ENCODE measurements at regions not wholly inside any gene's neighbourhood (a gene's known extent, or its start where the extent isn't known, plus 50 kb on each side); places are given as distances from the start of the nearest gene placed in this dataset.

GRCh38 chr20:48381353-48382120 is 446.3 kb downstream of the PREX1 start (continued):
- TF ChIP-seq EP300 (IDR thresholded peaks at IDR 0.05; ENCODE audit: low read depth in 2 of 2, low read length in 2 of 2) (peak; percentile 15 to 72; a peak in 2 of 4 replicates), EP300 (CRISPR knock-in tag; IDR thresholded peaks at IDR 0.05; ENCODE audit: borderline replicate concordance) (no peak; the same call in 1 of the 2 replicates), ZNF597 (CRISPR knock-in tag; IDR thresholded peaks at IDR 0.05) (peak; percentile 45; the same call in 1 of the 2 replicates), ZNF687 (CRISPR knock-in tag; IDR thresholded peaks at IDR 0.05) (peak; percentile 61), ZXDC (CRISPR knock-in tag; IDR thresholded peaks at IDR 0.05) (no peak), RCOR2 (CRISPR knock-in tag; IDR thresholded peaks at IDR 0.05) (no peak), ARID5B (CRISPR knock-in tag; IDR thresholded peaks at IDR 0.05) (peak; percentile 63; the same call in 1 of the 2 replicates), ZNF546 (CRISPR knock-in tag; conservative IDR thresholded peaks at IDR 0.05) (no peak), ZNF232 (CRISPR knock-in tag; IDR thresholded peaks at IDR 0.05; ENCODE audit: borderline replicate concordance) (no peak), ATAD3A (CRISPR knock-in tag; IDR thresholded peaks at IDR 0.05) (no peak), ZNF746 (CRISPR knock-in tag; IDR thresholded peaks at IDR 0.05) (peak; percentile 76; the same call in 1 of the 2 replicates), ZNF574 (CRISPR knock-in tag; IDR thresholded peaks at IDR 0.05) (no peak; the same call in 1 of the 2 replicates), POLR2G (IDR thresholded peaks at IDR 0.05; ENCODE audit: low read depth, low read length) (peak; percentile 51)
